ENCODE measurements at regions not wholly inside any gene's neighbourhood (a gene's known extent, or its start where the extent isn't known, plus 50 kb on each side); places are given as distances from the start of the nearest gene placed in this dataset.

- TF ChIP-seq CTCF (conservative IDR thresholded peaks at IDR 0.05; ENCODE audit: low read depth in 2 of 2), result no peak
- TF ChIP-seq EZH2 (IDR thresholded peaks at IDR 0.05; ENCODE audit: low read depth, unreplicated experiment), result no peak
Observed at GRCh38 chr15:27669641-27670040, 429.5 kb downstream of the OCA2 start.
